Hippocampal formation (tissue), 2 donors: ENCODE measurements at regions not wholly inside any gene's neighbourhood (a gene's known extent, or its start where the extent isn't known, plus 50 kb on each side); places are given as distances from the start of the nearest gene placed in this dataset.

Experiments
- DNase-seq, 2 donors: peaks; one replicate each; lab custom pipeline; 2025; lab: John Stamatoyannopoulos, UW

- no peak for DNase-seq
Observed at GRCh38 chr9:28832168-28832770, 1259.0 kb upstream of the C9orf72 start.

GRCh38 chr9:28834156-28834555 lies 1260.9 kb upstream of the C9orf72 start:
- no peak for DNase-seq

DNA sequence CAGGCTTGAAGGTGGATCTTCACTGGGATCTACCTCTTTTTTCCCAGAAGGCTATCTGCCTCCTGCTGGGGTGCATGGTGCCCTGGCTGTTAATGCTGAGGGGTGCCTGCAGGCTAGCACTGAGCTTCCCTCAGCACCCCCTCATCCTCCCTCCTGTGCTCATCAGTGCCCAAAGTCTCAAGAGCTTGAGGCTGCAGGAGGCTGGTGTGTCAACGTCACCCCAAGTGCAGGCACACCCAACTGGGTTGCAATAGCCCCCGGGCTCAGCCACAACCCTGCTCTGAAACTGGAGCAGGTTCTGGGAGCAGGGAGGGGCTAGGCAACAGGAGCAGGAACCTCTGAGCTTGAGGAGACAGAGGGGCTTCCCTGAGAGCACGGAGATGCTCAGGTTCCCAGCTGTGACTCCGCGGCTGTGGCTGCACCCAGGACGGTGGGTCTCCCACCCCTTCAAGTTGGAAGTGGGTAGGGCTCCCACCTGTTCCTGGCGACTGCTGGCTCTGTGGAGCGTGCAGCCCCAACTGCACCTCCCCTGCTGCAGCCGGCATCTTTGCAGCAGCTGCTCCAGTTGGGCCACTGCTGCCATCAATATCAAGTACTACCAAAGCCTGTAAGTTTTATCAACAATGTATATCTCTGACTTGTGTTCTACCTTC lies 1266.6 kb upstream of the C9orf72 start:
- no peak for DNase-seq

DNA sequence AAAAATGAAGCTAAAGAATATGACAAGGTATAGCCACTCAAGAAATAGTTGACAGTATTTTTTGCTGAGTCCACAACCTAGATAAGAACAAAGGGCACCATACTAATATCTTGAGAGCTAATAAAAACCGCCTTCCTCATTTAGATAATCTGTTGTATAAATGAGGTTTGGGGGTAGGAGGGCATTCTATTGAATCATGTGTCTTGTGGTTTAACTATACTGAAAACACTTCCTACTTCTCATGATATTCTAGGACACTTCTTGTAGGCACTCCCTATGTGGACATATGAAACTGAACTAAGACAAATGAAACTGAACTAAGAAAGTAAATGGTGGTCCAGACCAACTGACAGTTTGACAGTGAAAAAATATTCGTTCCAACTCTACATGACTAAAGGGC lies 1268.5 kb upstream of the C9orf72 start:
- no peak for DNase-seq

GRCh38 chr9:28847331-28847730 lies 1274.0 kb upstream of the C9orf72 start:
- no peak for DNase-seq

- DNase-seq: no peak
Observed at GRCh38 chr9:28848671-28849070, 1275.4 kb upstream of the C9orf72 start.

- no peak for DNase-seq
Observed at GRCh38 chr9:28853477-28853876, 1280.2 kb upstream of the C9orf72 start.

DNA sequence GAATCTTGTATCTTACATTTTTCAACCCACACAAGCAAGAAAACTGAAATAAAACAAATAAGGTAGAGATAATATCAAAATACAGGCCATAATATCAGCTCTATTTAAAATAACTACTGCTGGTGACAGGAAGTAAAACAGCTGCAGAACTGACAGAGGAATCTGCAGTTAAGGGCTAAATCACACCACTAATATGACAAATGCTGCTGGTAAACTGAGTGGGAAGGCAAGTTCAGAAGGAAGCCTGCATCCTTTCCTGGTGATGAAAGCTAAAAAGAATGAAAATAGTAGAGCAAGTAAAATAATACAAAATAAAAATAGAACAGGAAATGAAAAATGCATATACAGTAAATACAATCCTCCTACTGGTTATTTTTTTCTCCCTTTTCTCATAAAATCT lies 1293.7 kb upstream of the C9orf72 start:
- no peak for DNase-seq

DNA sequence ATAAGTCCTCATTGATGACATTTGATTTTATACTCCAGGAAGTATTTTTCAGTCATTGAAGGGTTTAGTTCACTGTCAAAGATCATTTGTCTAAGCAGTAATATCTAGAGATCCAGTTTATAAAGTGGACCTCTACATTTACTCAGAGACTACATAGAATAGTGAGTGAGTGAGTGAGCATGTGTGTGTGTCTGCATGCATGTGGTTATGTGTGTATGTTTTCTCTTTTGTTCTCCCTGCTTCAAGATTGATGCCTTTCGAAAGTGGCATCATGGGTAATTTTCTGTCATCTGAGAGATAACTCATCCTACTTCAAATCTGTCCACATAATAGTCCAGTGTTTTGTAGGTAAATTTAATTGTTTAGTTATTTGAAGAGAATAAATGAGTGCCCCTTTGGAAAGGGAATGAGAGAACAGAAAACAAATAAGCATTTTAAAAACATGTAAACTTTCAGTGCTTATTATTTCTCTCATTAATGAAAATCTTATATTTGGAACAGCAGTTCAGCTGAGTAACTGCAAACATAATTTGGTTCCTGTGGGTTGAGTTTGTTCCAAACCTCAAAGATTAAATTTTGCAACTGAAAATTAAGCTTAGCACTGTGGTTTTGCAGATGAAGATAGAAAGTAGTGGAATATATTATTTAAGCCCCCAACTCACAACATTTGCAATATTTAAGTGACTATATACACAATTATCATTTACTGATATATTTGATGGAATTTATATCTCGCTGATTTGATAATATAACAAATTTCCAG lies 1295.1 kb upstream of the C9orf72 start:
- DNase-seq: no peak

DNA sequence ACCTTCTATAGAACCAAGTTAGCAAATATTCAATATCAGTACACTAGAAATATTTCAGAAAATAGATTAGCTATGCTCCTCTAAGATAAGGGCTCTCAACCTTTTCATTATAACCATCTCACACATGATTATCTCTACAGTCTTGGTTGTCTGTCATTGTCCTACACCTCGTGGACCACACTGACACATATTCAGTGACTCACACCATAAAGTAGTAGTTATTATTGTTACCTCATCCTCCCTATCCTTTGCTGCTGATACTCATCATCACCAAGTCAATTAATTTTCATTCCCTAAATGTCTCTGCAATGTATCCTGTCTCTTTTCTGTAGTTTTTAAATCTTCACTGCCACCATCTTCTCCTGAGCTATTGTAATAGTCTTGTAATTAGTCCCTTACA lies 1309.2 kb upstream of the C9orf72 start:
- no peak for DNase-seq

- DNase-seq: no peak
Observed at GRCh38 chr9:28883234-28883633, 1310.0 kb upstream of the C9orf72 start.

DNA sequence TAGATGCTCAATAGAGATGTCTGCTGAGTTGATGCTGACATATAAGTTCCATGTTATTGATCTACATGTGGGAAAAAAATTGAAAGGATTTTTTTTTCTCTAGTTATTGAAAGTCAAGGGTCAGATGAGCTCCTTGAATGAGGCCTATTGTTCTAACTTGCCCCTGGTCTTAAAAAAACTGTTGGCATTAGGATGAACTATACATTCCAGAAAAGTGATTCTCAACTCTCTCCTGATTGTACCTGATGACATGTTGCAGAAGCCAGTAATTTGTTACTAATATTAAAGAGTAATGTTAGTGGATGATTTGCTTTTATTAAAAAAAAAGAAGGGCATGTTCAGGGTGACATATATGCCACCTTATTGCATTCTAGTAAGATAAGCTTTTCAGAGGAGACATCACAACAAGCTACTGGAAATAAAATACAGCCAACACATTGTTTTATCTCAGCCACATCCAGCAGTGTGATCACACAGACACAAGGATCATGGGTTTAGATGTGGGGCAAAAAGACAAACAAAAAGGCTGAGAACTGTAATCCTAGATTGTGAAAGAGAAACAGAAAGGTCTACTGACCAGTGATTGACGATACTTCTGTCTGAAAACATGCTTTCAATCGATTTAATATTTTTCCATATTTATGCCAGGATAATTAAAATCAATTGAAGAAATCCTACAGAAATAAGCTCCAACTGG lies 1314.1 kb upstream of the C9orf72 start:
- no peak for DNase-seq

DNA sequence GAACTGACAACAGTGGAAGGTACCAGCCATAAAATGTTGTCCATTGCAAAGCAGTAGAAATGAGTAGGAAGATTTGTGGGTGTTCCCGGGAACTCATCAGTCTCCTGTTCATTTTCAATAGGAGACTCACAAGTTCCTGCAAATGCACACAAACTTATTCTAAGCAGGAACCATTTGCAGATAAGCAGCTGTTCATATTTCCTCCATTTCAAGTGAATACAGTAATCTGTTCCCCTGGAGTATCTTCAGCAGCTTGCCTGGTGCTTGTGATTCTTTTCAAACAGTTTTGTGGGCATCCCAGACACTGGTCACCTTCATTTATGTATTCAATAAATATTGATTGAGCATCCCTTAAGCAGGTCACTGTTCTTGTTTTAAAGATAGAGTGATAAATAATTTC lies 1315.5 kb upstream of the C9orf72 start:
- DNase-seq: no peak

GRCh38 chr9:28892538-28892937 lies 1319.3 kb upstream of the C9orf72 start:
- DNase-seq: no peak

DNA sequence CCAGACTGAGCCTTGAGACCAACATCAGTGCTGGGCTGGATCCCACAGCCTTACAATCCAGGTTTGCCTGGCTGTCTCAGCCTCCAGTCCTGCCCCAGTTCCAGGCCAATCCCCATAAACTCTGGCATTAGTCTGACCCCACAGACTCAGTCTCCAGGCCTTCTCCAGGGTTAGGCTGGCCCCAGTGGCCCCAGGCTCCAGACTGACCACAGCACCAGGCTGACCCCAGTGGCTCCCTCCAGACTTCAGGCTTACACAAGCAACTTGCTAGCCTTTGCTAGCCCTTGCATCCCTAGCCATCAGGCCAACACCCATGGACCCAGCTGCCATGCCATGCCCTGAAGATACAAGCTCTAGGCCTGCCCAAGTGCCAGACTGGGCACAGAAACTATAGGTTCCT lies 1326.0 kb upstream of the C9orf72 start:
- DNase-seq: no peak

GRCh38 chr9:28899926-28900325 lies 1326.6 kb upstream of the C9orf72 start:
- no peak for DNase-seq

DNA sequence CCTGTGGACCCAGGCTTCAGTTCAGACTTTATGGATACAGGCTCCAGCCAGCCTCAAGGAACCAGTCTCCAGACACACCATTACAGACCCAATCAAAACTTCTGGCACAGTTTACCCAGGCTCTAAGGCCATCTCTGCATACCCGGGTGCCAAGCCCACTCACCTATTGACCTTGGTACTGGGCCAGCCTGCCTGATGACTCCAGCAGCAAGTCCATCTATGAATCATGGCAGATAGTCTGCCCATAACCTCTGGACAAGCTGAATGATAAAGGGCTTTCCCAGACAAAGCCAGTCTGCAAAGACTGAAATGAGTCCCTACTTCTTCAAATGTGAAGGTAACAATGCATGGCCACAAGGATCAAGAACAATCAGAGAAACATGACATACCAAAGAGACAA lies 1327.1 kb upstream of the C9orf72 start:
- no peak for DNase-seq

GRCh38 chr9:28909526-28909925 lies 1336.2 kb upstream of the C9orf72 start:
- DNase-seq: no peak

DNA sequence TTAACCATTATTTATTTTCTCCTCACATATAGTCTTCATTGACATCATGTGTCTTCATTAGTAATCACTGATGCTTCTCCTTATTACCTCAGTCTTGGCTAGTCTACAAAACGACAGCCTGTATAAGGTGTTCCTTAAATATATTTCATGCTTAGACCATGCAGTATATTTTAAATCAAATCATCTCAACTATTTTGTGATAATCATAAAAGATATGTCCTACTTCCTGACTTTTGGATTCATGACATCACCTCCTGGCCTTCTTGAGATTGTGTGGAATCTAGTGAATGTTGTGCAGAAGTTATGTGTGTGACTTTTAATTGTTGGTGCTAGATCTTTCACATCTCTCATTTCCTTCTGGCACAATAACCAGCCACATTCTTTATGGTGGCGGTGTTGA lies 1339.3 kb upstream of the C9orf72 start:
- no peak for DNase-seq

DNA sequence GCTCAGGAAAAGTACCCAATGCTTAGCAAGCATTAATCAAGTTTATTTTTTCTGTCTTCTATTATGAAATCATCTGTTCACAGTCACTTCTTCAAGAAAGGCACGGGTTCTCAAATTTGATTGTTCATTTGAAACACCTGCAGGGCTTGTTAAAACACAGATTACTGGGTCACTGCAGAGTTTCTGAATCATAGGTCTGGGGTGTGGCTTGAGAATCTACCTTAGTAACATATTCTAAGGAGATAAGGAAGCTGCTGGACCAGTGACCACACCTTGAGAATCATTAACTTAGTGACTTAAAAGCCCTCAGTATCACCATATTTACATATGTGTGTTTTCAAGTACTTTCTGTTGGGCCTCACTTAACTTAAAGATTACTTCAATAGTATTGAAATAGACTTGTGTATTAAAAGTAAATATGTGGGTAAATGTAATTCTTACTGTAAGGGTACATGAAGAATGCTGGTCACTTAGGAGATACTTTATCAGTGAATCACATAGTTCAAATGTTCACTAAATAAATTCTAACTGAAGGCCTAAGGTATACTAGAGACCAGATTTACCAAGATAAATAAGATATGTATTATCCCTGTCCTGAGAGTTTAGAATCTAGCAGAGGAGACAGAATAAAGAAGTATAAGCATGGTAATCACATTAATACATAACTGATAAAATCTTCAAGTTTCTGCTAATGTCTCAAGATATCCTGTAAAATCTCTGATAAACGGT lies 1342.1 kb upstream of the C9orf72 start:
- DNase-seq: no peak

DNA sequence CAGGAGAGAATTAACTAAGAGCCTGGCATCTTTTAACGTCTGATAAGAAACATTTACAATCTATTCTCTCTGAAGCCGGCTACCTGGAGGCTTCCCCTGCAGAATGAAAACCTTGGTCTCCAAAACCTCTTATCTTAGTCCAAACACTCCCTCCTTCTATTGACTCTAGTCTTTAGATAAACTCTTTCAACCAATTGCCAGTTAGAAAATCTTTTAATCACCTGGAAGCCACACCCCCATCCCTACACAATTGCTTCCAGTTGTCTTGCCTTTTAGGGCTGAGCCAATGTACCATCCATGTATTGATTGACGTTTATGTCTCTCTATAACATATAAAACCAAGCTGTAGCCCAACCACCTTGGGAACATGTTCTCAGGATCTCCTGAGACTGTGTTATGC lies 1343.1 kb upstream of the C9orf72 start:
- DNase-seq: no peak

GRCh38 chr9:28921857-28922500 lies 1348.7 kb upstream of the C9orf72 start:
- DNase-seq: no peak
